GM12878 (cell line): ENCODE measurements at regions not wholly inside any gene's neighbourhood (a gene's known extent, or its start where the extent isn't known, plus 50 kb on each side); places are given as distances from the start of the nearest gene placed in this dataset.

ENCODE experiments used
- BCLAF1 ChIP-seq: fragments of 450-650 bp; IDR thresholded peaks from 2 replicates; pipeline ENCODE4 v1.6.1; 2017; ENCODE audit warnings: antibody characterized with exemption, mild to moderate bottlenecking, moderate library complexity
- CTCF ChIP-seq, 3 experiments: IDR thresholded peaks in 2 of 3; conservative IDR thresholded peaks in 1 of 3; 2 replicates each; pipeline ENCODE4 v1.5.1; 2011; ENCODE audit warnings: low read depth in 3 of 3, low read length in 3 of 3, mild to moderate bottlenecking in 3 of 3, control low read depth in 2 of 3, moderate library complexity in 2 of 3, inconsistent platforms in 1 of 3, mixed read lengths in 1 of 3; ENCODE audit not compliant: control insufficient read depth in 2 of 3, insufficient read depth in 1 of 3; ENCODE audit errors: extremely low read depth in 1 of 3
- ETV6 ChIP-seq, 2 experiments: fragments of 450-650 bp in 1 of 2; IDR thresholded peaks in 1 of 2; conservative IDR thresholded peaks in 1 of 2; 2 replicates each; pipeline ENCODE4 v1.6.1; 2014; ENCODE audit warnings: antibody characterized with exemption in 1 of 2, borderline replicate concordance in 1 of 2, low read depth in 1 of 2, mild to moderate bottlenecking in 1 of 2, moderate library complexity in 1 of 2
- HDAC2 ChIP-seq: fragments of 200-600 bp; sonication (generic); IDR thresholded peaks from 2 replicates; pipeline ENCODE4 v1.6.1; 2017
- POLR2AphosphoS5 ChIP-seq: IDR thresholded peaks from 2 replicates; pipeline ENCODE4 v1.6.1; 2011; ENCODE audit warnings: mild to moderate bottlenecking, low read length, inconsistent platforms
- TCF7 ChIP-seq: IDR thresholded peaks from 2 replicates; pipeline ENCODE4 v1.6.1; 2014; ENCODE audit warnings: antibody characterized with exemption, borderline replicate concordance

GRCh38 chr11:104352036-104352435, 188.1 kb upstream of the PDGFD start:
- no peak for TF ChIP-seq POLR2AphosphoS5
- no peak for TF ChIP-seq TCF7
- no peak for TF ChIP-seq BCLAF1
- TF ChIP-seq HDAC2 = no peak
- TF ChIP-seq ETV6 (conservative IDR thresholded peaks at IDR 0.05 in 1 of 2, IDR thresholded peaks at IDR 0.05 in 1 of 2; ENCODE audit: borderline replicate concordance in 1 of 2, low read depth in 1 of 2) = no peak
- TF ChIP-seq CTCF (IDR thresholded peaks at IDR 0.05 in 2 of 3, conservative IDR thresholded peaks at IDR 0.05 in 1 of 3; ENCODE audit: control insufficient read depth in 2 of 3, extremely low read depth in 1 of 3, insufficient read depth in 1 of 3, low read depth in 3 of 3, low read length in 3 of 3) = no peak
